GM23338 (cell line): ENCODE measurements at regions not wholly inside any gene's neighbourhood (a gene's known extent, or its start where the extent isn't known, plus 50 kb on each side); places are given as distances from the start of the nearest gene placed in this dataset.

Experiments used
- ATAC-seq: fragments of 200-7000 bp; cut with Tn5 transposase; 3 replicates; pipeline ENCODE4 v1.9.1; 2020
- DNase-seq: peaks from one replicate; pipeline ENCODE4 v3.0.0-alpha.2; 2015; ENCODE audit warnings: low spot score
- H2AFZ ChIP-seq: fragments of 200-600 bp; sonication (generic); 2 replicates; pipeline ENCODE4 v1.8.0; 2016; ENCODE audit warnings: antibody characterized with exemption, mild to moderate bottlenecking, moderate library complexity
- H3F3A ChIP-seq: fragments of 200-600 bp; sonication (generic); replicated peaks from 2 replicates; pipeline ENCODE4 v1.8.0; 2017; ENCODE audit warnings: antibody characterized with exemption, mixed run types, low read depth
- H3K27ac ChIP-seq: fragments of 200-600 bp; sonication (generic); 2 replicates; pipeline ENCODE4 v1.6.1; 2016; ENCODE audit warnings: low read depth
- H3K27me3 ChIP-seq: fragments of 200-600 bp; sonication (generic); 2 replicates; pipeline ENCODE4 v1.8.0; 2016; ENCODE audit warnings: mild to moderate bottlenecking, mixed run types, moderate library complexity; ENCODE audit not compliant: insufficient read depth
- H3K36me3 ChIP-seq: fragments of 200-600 bp; sonication (generic); 2 replicates; pipeline ENCODE4 v1.8.0; 2016; ENCODE audit warnings: mild to moderate bottlenecking; ENCODE audit not compliant: insufficient read depth
- H3K4me1 ChIP-seq: fragments of 200-600 bp; sonication (generic); 2 replicates; pipeline ENCODE4 v1.8.0; 2016; ENCODE audit warnings: mild to moderate bottlenecking, moderate library complexity; ENCODE audit not compliant: insufficient read depth
- H3K4me2 ChIP-seq: fragments of 200-600 bp; sonication (generic); 2 replicates; pipeline ENCODE4 v1.7.1; 2017; ENCODE audit warnings: mixed run types
- H3K4me3 ChIP-seq: fragments of 200-600 bp; sonication (generic); 2 replicates; pipeline ENCODE4 v1.6.1; 2016; ENCODE audit warnings: mixed run types
- H3K79me2 ChIP-seq: fragments of 200-600 bp; sonication (generic); replicated peaks from 2 replicates; pipeline ENCODE4 v1.8.0; 2017; ENCODE audit warnings: mild to moderate bottlenecking; ENCODE audit not compliant: insufficient read depth
- H3K9me2 ChIP-seq: fragments of 200-600 bp; sonication (generic); 2 replicates; pipeline ENCODE4 v1.8.0; 2017; ENCODE audit not compliant: insufficient read depth
- H4K20me1 ChIP-seq: fragments of 200-600 bp; sonication (generic); replicated peaks from 2 replicates; pipeline ENCODE4 v1.8.0; 2017; ENCODE audit warnings: mild to moderate bottlenecking; ENCODE audit not compliant: insufficient read depth
- H3K27ac Mint-ChIP-seq: 2 replicates; pipeline ENCODE4 v1.8.0; 2020; ENCODE audit warnings: inconsistent platforms, mild to moderate bottlenecking, moderate library complexity, mixed read lengths
- H3K27me3 Mint-ChIP-seq: 3 replicates; pipeline ENCODE4 v1.8.0; 2022; ENCODE audit warnings: low read depth, mild to moderate bottlenecking, moderate library complexity, mixed read lengths, inconsistent platforms; ENCODE audit not compliant: insufficient read depth, poor library complexity
- H3K36me3 Mint-ChIP-seq: 3 replicates; pipeline ENCODE4 v1.8.0; 2021; ENCODE audit warnings: low read depth, mild to moderate bottlenecking, inconsistent platforms, moderate library complexity, mixed read lengths
- H3K4me1 Mint-ChIP-seq: 3 replicates; pipeline ENCODE4 v1.8.0; 2020; ENCODE audit warnings: mild to moderate bottlenecking, inconsistent platforms, mixed read lengths
- H3K4me3 Mint-ChIP-seq: 3 replicates; pipeline ENCODE4 v1.8.0; 2021; ENCODE audit warnings: moderate library complexity, mild to moderate bottlenecking, inconsistent platforms, mixed read lengths
- H3K9me3 Mint-ChIP-seq: 3 replicates; pipeline ENCODE4 v1.8.0; 2020; ENCODE audit warnings: moderate library complexity, mild to moderate bottlenecking, inconsistent platforms, mixed read lengths
- EZH2 ChIP-seq: fragments of 200-600 bp; sonication (generic); IDR thresholded peaks from one replicate; pipeline ENCODE4 v1.8.0; 2017; ENCODE audit warnings: antibody characterized with exemption, mild to moderate bottlenecking, low read depth; ENCODE audit not compliant: unreplicated experiment
- EZH2phosphoT487 ChIP-seq: fragments of 200-600 bp; sonication (generic); IDR thresholded peaks from one replicate; pipeline ENCODE4 v1.8.1; 2018; ENCODE audit warnings: antibody characterized with exemption; ENCODE audit not compliant: unreplicated experiment
- ZNF114 ChIP-seq: fragments of 250-450 bp; sonication (Bioruptor Pico); IDR thresholded peaks from 2 replicates; pipeline ENCODE4 v1.5.0; 2020; ENCODE audit warnings: mild to moderate bottlenecking, moderate library complexity
- ZNF462 ChIP-seq: fragments of 250-450 bp; sonication (Bioruptor Pico); IDR thresholded peaks from 2 replicates; pipeline ENCODE4 v1.5.0; 2020; ENCODE audit warnings: mild to moderate bottlenecking, moderate library complexity
- TF ChIP-seq, protein P1 (sequence below): IDR thresholded peaks from 2 replicates; pipeline ENCODE4 v1.6.1; 2016; ENCODE audit warnings: antibody characterized with exemption

- TF ChIP-seq ZNF462 (no peak), EZH2phosphoT487 (no peak), EZH2 (no peak)
- TF ChIP-seq, protein P1, sequence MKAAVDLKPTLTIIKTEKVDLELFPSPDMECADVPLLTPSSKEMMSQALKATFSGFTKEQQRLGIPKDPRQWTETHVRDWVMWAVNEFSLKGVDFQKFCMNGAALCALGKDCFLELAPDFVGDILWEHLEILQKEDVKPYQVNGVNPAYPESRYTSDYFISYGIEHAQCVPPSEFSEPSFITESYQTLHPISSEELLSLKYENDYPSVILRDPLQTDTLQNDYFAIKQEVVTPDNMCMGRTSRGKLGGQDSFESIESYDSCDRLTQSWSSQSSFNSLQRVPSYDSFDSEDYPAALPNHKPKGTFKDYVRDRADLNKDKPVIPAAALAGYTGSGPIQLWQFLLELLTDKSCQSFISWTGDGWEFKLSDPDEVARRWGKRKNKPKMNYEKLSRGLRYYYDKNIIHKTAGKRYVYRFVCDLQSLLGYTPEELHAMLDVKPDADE, result no peak
Observed at GRCh38 chr5:84494453-84494852, 109.8 kb upstream of the EDIL3 start (continued).

- DNase-seq, result no peak
- H3K27me3 ChIP-seq, result no peaks in the 10 kb centered on the region
- no peak for ATAC-seq
- no peaks in the 10 kb centered on the region for H3K9me2 ChIP-seq
- no peaks in the 10 kb centered on the region for H3F3A ChIP-seq
- H3K4me3 ChIP-seq, result no peak overlapping the region
- peaks cover 2% of the 10 kb centered on the region for H3K27me3 Mint-ChIP-seq
- no peak overlapping the region for H3K4me3 Mint-ChIP-seq
- no peak overlapping the region for H3K4me2 ChIP-seq
- no peaks in the 10 kb centered on the region for H3K79me2 ChIP-seq
- H3K27ac ChIP-seq, result no peak overlapping the region
- no peak overlapping the region for H3K27ac Mint-ChIP-seq
- H3K4me1 ChIP-seq, result peaks cover 4% of the 10 kb centered on the region; the same call in 1 of the 2 replicates
- no peaks in the 10 kb centered on the region for H4K20me1 ChIP-seq
- no peak overlapping the region for H2AFZ ChIP-seq
- H3K9me3 Mint-ChIP-seq, result peaks cover under 1% of the 10 kb centered on the region; the same call in 2 of the 3 replicates
- H3K36me3 ChIP-seq, result no peaks in the 10 kb centered on the region
- peaks cover under 1% of the 10 kb centered on the region; the same call in 2 of the 3 replicates for H3K36me3 Mint-ChIP-seq
- peaks cover 9% of the 10 kb centered on the region for H3K4me1 Mint-ChIP-seq
- TF ChIP-seq EZH2, result no peak
- TF ChIP-seq ZNF462, result no peak
- no peak for TF ChIP-seq EZH2phosphoT487
- TF ChIP-seq, protein P1, result no peak
- TF ChIP-seq ZNF114 (CRISPR knock-in tag), result no peak
Observed at GRCh38 chr5:84487963-84488362, 103.3 kb upstream of the EDIL3 start.
